ENCODE measurements at regions not wholly inside any gene's neighbourhood (a gene's known extent, or its start where the extent isn't known, plus 50 kb on each side); places are given as distances from the start of the nearest gene placed in this dataset.

DNA sequence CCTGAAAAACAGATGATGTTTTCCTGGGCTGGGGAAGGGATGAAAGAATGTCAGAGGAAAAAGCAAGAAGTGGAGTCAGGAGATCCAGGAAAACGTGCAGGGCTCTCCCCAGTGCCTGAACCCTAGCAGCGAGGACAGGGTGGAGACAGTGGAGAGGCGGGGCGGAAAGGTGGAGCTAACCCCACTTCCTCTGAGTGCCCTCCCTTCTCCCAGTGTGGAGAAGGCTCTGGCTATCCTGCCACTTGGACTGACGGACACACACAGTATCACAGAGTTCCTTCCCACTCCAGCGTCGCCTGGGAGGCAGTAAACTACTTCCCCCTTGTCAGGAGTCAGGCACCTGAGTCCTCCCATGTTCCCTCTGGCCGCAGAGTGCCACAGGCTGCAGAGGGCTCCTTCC is 125.3 kb upstream of the CHRNA7 start:
- ChIA-PET CTCF (ENCODE audit: partially characterized antibody) (no interaction called here), POLR2A (ENCODE audit: partially characterized antibody) (no interaction called here)
- Histone ChIP-seq H3K36me3 (ENCODE audit: insufficient read depth, low read length) (no peaks in the 10 kb centered on the region), H3K4me3 (ENCODE audit: low read length in 2 of 2) (no peak overlapping the region), H3K4me1 (ENCODE audit: insufficient read depth, low read length) (no peaks in the 10 kb centered on the region), H3K27me3 (ENCODE audit: insufficient read depth, low read length) (no peaks in the 10 kb centered on the region), H3K9me3 (ENCODE audit: control insufficient read depth in 1 of 2, low read length in 2 of 2) (no peaks in the 10 kb centered on the region), H3K27ac (ENCODE audit: low read depth, low read length) (no peak overlapping the region)
- Mint-ChIP-seq H3K27ac (no peak overlapping the region), H3K9me3 (peaks cover 0 to 7% (median 3%) of the 10 kb centered on the region in 8 donors), H3K4me3 (no peak overlapping the region), H3K27me3 (peaks cover 7 to 32% of the 10 kb centered on the region in 2 donors), H3K4me1 (no peaks in the 10 kb centered on the region), H3K36me3 (no peaks in the 10 kb centered on the region)
- no peak for DNase-seq
- intact Hi-C loops (cut with micrococcal nuclease), result no loop called here

DNA sequence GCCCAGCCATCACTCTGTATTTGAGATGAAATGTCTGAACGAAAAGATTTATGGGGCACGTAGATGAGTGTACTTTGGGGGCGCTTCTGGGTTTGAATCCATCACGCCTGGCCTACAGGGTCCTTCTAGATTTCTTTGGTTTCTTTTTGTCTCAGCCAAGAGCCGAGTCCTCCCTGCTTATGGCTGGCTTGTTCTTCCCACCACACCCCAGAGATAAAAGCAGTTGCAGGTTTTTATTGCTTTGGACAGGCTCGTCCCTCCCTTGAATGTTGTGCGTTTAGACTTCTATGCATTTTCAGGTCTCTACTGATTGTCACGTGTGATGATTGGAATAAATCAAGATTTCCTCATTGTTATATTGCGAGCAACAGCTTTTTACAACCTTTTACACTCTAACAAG is 104.8 kb upstream of the CHRNA7 start:
- Histone ChIP-seq H3K36me3 (ENCODE audit: insufficient read depth, low read length) (no peaks in the 10 kb centered on the region), H3K4me1 (ENCODE audit: insufficient read depth, low read length) (no peaks in the 10 kb centered on the region), H3K27me3 (ENCODE audit: insufficient read depth, low read length) (no peaks in the 10 kb centered on the region), H3K27ac (ENCODE audit: low read depth, low read length) (no peak overlapping the region), H3K4me3 (ENCODE audit: low read length in 2 of 2) (no peak overlapping the region), H3K9me3 (ENCODE audit: control insufficient read depth in 1 of 2, low read length in 2 of 2) (no peaks in the 10 kb centered on the region)
- DNase-seq, result no peak
- peaks cover 6 to 9% of the 10 kb centered on the region in 2 donors for H3K27me3 Mint-ChIP-seq
- ChIA-PET CTCF (ENCODE audit: partially characterized antibody) (no interaction called here), POLR2A (ENCODE audit: partially characterized antibody) (no interaction called here)
- H3K4me3 Mint-ChIP-seq, result no peak overlapping the region
- no peak overlapping the region for H3K27ac Mint-ChIP-seq
- no peaks in the 10 kb centered on the region for H3K4me1 Mint-ChIP-seq
- intact Hi-C loops (cut with micrococcal nuclease), result no loop called here
- peaks cover 0 to 15% (median 5%) of the 10 kb centered on the region in 8 donors for H3K9me3 Mint-ChIP-seq
- no peaks in the 10 kb centered on the region for H3K36me3 Mint-ChIP-seq

DNA sequence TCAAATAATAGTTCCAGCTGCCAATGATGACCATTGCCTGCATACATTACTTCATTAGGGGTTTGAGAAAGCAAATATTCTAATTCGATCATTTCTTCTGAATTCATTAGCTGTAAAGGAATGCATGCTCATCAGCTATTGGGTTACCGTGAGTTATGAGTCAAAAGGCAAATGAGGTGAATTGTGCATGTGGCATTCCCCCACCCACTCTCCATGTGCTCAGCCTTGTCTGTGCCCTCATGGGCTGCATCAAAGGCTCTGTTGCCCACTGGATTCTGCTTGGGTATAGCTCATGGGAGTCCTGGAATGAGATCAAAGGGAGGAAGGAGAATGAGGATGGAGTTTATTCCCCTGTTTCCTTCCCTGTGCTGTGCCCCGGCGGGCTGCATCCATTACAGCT is 99.3 kb upstream of the CHRNA7 start:
- H3K9me3 Mint-ChIP-seq, result peaks cover 0 to 2% (median 0%) of the 10 kb centered on the region in 8 donors
- CTCF ChIA-PET (ENCODE audit: partially characterized antibody), result no interaction called here
- H3K4me1 ChIP-seq (ENCODE audit: insufficient read depth, low read length), result no peaks in the 10 kb centered on the region
- POLR2A ChIA-PET (ENCODE audit: partially characterized antibody), result no interaction called here
- H3K4me3 Mint-ChIP-seq, result no peak overlapping the region
- no peaks in the 10 kb centered on the region for H3K36me3 ChIP-seq (ENCODE audit: insufficient read depth, low read length)
- no peaks in the 10 kb centered on the region for H3K9me3 ChIP-seq (ENCODE audit: control insufficient read depth in 1 of 2, low read length in 2 of 2)
- no peak overlapping the region for H3K27ac ChIP-seq (ENCODE audit: low read depth, low read length)
- DNase-seq, result no peak
- no peaks in the 10 kb centered on the region for H3K36me3 Mint-ChIP-seq
- H3K4me1 Mint-ChIP-seq, result no peaks in the 10 kb centered on the region
- H3K27me3 ChIP-seq (ENCODE audit: insufficient read depth, low read length), result no peaks in the 10 kb centered on the region
- H3K4me3 ChIP-seq (ENCODE audit: low read length in 2 of 2), result no peak overlapping the region
- H3K27me3 Mint-ChIP-seq, result peaks cover 16 to 20% of the 10 kb centered on the region in 2 donors
- no peak overlapping the region for H3K27ac Mint-ChIP-seq
- intact Hi-C loops (cut with micrococcal nuclease), result no loop called here

DNA sequence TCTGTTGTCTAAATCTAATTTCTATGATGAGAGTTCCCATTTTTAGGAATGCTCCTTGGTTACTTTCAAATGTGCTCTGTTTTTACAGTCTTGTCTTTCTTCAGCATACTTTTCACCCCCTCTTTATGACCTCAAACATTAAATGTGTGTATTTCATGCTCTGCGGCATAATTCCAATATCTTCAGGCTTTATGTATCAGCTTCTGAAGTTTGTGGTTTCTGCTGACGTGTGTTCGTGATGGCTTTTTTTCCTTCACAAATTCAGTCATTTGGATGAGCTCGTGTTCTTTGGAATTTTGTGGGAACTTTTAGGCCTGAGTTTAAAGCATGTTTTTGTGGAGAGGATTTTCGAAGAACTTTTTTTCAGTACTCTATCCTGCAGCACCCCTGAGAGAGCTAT is 97.7 kb upstream of the CHRNA7 start:
- no peak overlapping the region for H3K27ac Mint-ChIP-seq
- no peak for DNase-seq
- no peaks in the 10 kb centered on the region for H3K4me1 Mint-ChIP-seq
- peaks cover 0 to 2% (median 0%) of the 10 kb centered on the region in 8 donors for H3K9me3 Mint-ChIP-seq
- no peak overlapping the region for H3K4me3 Mint-ChIP-seq
- intact Hi-C loops (cut with micrococcal nuclease), result no loop called here
- Histone ChIP-seq H3K4me1 (ENCODE audit: insufficient read depth, low read length) (no peaks in the 10 kb centered on the region), H3K4me3 (ENCODE audit: low read length in 2 of 2) (no peak overlapping the region), H3K9me3 (ENCODE audit: control insufficient read depth in 1 of 2, low read length in 2 of 2) (no peaks in the 10 kb centered on the region), H3K36me3 (ENCODE audit: insufficient read depth, low read length) (no peaks in the 10 kb centered on the region), H3K27ac (ENCODE audit: low read depth, low read length) (no peak overlapping the region), H3K27me3 (ENCODE audit: insufficient read depth, low read length) (no peaks in the 10 kb centered on the region)
- H3K27me3 Mint-ChIP-seq, result peaks cover 11 to 18% of the 10 kb centered on the region in 2 donors
- no peaks in the 10 kb centered on the region for H3K36me3 Mint-ChIP-seq
- ChIA-PET CTCF (ENCODE audit: partially characterized antibody) (no interaction called here), POLR2A (ENCODE audit: partially characterized antibody) (no interaction called here)

DNA sequence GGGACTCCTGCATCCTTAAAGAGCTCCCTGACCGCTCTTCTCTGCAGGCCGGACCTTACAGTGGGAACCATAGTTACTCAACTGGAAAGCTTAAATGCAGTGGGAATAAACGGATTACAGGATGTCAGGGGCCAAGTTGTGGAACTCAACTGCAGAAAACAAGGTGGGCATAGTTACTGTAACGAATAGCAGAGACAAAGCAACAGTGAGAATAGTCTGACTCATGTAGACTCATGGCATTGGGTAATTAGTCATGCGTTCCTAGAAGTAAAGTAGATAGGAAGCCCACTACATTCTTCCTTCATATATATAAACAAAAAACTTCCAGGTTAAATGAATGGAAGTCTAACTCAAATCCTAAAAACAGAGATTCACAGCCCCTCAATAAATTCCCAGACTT is 95.5 kb upstream of the CHRNA7 start:
- Histone ChIP-seq H3K4me3 (ENCODE audit: low read length in 2 of 2) (no peak overlapping the region), H3K36me3 (ENCODE audit: insufficient read depth, low read length) (no peaks in the 10 kb centered on the region), H3K27ac (ENCODE audit: low read depth, low read length) (no peak overlapping the region), H3K27me3 (ENCODE audit: insufficient read depth, low read length) (no peaks in the 10 kb centered on the region), H3K4me1 (ENCODE audit: insufficient read depth, low read length) (no peaks in the 10 kb centered on the region), H3K9me3 (ENCODE audit: control insufficient read depth in 1 of 2, low read length in 2 of 2) (no peaks in the 10 kb centered on the region)
- Mint-ChIP-seq H3K27me3 (peaks cover 10 to 20% of the 10 kb centered on the region in 2 donors), H3K36me3 (no peaks in the 10 kb centered on the region), H3K9me3 (no peaks in the 10 kb centered on the region), H3K4me1 (no peaks in the 10 kb centered on the region), H3K4me3 (no peak overlapping the region), H3K27ac (no peak overlapping the region)
- ChIA-PET POLR2A (ENCODE audit: partially characterized antibody) (no interaction called here), CTCF (ENCODE audit: partially characterized antibody) (no interaction called here)
- no peak for DNase-seq
- intact Hi-C loops (cut with micrococcal nuclease), result no loop called here

DNA sequence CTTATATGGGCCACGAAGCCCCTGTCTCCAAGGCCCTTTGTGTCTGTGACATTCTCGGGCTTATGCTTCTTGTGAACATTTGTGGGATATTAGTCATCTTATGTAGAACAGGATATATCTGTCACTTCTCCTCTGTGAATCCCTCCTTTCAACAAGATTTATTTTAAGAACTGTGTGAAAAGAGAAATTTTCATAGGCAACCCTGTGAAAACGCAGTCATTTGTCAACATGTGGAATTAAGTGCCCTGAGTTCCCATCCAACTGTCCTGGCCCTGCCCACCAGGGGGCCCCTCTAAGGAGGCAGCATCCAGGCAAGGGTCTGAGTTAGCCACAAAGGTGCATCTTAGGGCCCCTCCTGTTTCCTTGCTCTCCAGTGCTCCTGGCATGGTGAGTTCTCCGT is 76.8 kb upstream of the CHRNA7 start:
- Histone ChIP-seq H3K27me3 (ENCODE audit: insufficient read depth, low read length) (no peaks in the 10 kb centered on the region), H3K36me3 (ENCODE audit: insufficient read depth, low read length) (no peaks in the 10 kb centered on the region), H3K4me1 (ENCODE audit: insufficient read depth, low read length) (no peaks in the 10 kb centered on the region), H3K4me3 (ENCODE audit: low read length in 2 of 2) (no peak overlapping the region), H3K27ac (ENCODE audit: low read depth, low read length) (no peak overlapping the region), H3K9me3 (ENCODE audit: control insufficient read depth in 1 of 2, low read length in 2 of 2) (no peaks in the 10 kb centered on the region)
- CTCF ChIA-PET (ENCODE audit: partially characterized antibody), result no interaction called here
- Mint-ChIP-seq H3K4me1 (no peaks in the 10 kb centered on the region), H3K4me3 (no peak overlapping the region), H3K9me3 (peaks cover 0 to 35% (median 20%) of the 10 kb centered on the region in 8 donors), H3K27me3 (peaks cover 11 to 20% of the 10 kb centered on the region in 2 donors), H3K36me3 (no peaks in the 10 kb centered on the region), H3K27ac (no peak overlapping the region)
- POLR2A ChIA-PET (ENCODE audit: partially characterized antibody), result no interaction called here
- no peak for DNase-seq
- intact Hi-C loops (cut with micrococcal nuclease), result no loop called here

DNA sequence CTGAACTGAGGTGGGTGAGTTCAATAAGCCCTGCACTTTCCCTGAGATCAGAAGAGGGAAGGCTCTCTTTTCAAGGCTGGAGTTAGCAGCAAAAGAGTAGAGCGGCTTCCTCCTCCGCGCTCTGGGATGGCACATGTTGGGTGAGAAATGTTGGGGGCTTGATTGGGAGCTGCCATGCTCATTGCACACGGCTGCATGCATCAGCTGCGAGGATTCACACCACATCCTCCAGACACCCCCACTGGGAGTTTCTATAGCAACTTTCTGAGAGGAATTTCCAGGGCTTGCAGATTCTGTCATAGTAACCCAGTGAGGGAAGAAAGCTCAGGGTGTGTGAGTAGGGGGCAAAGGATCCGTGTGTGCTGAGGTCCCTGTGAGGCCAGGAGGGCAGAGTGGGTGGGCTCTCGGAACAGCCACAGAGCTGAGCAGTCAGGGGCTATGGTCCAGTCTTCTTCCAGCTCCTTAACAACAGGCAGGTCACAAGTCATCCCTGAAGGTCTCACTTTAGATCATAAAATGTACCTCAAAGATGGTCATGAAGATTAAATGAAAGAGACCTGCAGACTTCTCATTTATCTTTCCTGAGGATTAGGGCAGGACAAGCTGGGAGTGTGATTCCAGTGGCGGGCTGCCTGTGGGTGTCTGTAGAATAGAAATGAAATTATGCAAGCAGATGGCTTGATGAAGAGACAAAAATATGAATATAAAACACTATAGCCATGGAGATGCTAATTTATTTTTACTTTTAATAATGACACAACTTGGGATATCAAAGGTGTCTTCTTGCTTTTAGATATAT is 75.7 kb upstream of the CHRNA7 start:
- POLR2A ChIA-PET (ENCODE audit: partially characterized antibody), result no interaction called here
- CTCF ChIA-PET (ENCODE audit: partially characterized antibody), result interaction anchor here (1.3 to 1.4 kb wide), 2 partner anchors 20 to 23 kb away, joined by 4 to 6 read pairs; no protein-coding TSS in a partner anchor
- no peak overlapping the region for H3K4me3 Mint-ChIP-seq
- peaks cover 0 to 5% of the 10 kb centered on the region in 2 donors for H3K36me3 Mint-ChIP-seq
- no peak overlapping the region for H3K27ac Mint-ChIP-seq
- H3K27me3 Mint-ChIP-seq, result peaks cover 11 to 18% of the 10 kb centered on the region in 2 donors
- Histone ChIP-seq H3K27me3 (ENCODE audit: insufficient read depth, low read length) (no peaks in the 10 kb centered on the region), H3K27ac (ENCODE audit: low read depth, low read length) (no peak overlapping the region), H3K4me1 (ENCODE audit: insufficient read depth, low read length) (no peaks in the 10 kb centered on the region), H3K36me3 (ENCODE audit: insufficient read depth, low read length) (no peaks in the 10 kb centered on the region), H3K4me3 (ENCODE audit: low read length in 2 of 2) (no peak overlapping the region), H3K9me3 (ENCODE audit: control insufficient read depth in 1 of 2, low read length in 2 of 2) (no peaks in the 10 kb centered on the region)
- H3K9me3 Mint-ChIP-seq, result peaks cover 5 to 46% (median 30%) of the 10 kb centered on the region in 8 donors
- no peaks in the 10 kb centered on the region for H3K4me1 Mint-ChIP-seq
- no peak for DNase-seq
- intact Hi-C loops (cut with micrococcal nuclease), result no loop called here
